Dermis blood vessel endothelial cell (primary cell): ENCODE measurements at regions not wholly inside any gene's neighbourhood (a gene's known extent, or its start where the extent isn't known, plus 50 kb on each side); places are given as distances from the start of the nearest gene placed in this dataset.
"Not testable (repeated sequence)": the region's sequence is repeated elsewhere in the genome, so short reads cannot be mapped to it uniquely, and the experiment has no call there.

Experiments used
- DNase-seq: peaks from one replicate; pipeline ENCODE4 v3.0.0; 2010

DNA sequence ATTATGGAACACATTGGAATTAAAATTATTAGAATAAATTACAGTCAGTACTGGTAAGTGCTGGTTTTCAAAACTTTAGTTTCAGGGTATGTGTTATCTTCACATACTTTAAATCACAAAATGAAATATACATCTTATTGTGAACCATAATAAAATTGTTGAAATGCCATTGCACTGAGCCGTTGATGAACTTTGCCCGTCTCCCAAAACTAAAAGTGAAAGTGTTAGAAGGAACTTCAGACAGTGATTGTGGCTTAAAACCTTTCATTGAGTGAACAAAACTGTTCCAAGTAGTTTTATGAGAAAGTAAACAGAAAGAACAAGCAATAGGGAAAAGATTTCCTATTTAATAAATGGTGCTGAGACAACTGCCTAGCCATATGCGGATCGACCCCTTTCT is 811.6 kb downstream of the PLCL1 start:
- no peak for DNase-seq

DNA sequence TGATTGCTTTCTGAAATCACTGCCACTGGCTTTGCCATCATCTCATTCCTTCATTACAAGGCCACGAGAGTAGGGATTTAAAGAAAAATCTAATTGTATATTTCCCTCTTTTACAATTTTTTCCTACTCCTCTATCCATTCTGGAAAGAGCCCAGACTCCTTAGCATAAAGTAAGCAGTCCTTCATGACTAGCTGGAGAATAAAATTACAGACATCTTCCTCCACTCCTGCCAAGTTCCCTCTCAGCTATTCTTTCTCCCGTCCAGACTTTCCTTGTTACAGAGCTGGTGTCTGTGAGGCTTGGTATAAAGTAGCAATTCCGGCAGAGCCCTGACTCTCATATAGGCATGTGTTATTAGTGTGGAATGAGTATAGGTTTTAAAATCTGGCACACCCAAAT is 806.8 kb downstream of the PLCL1 start:
- DNase-seq: no peak

DNA sequence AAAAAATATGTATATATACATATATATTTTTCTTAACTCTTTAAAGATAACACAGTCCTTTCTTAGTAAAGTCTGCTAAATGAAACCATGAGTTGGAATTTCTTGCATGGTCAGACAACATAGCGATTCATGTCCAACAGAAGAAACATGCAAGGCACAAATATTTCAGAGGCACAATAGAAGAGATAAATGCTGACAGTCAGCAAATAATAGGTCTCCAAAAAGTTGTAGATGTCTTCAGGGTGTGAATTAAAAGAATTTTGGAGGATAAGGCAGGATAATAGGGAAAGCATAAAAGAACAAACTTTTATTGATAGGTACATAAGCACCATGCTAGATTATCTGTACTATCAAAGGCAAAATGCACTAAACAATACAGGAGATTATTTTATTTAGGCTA is 800.2 kb downstream of the PLCL1 start:
- no peak for DNase-seq

DNA sequence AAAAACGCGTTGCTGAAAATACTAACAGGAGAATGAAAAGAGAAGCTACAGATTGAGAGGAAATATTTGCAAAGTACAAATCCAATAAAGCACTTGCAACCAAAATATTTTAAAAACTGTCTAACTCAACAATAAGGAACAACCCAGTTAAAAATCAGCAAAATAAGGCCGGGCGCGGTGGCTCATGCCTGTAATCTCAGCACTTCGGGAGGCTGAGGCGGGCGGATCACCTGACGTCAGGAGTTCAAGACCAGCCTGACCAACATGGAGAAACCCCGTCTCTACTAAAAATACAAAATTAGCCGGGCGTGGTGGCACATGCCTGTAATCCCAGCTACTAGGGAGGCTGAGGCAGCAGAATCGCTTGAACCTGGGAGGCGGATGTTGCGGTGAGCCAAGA is 798.6 kb downstream of the PLCL1 start:
- not testable (repeated sequence) for DNase-seq

DNA sequence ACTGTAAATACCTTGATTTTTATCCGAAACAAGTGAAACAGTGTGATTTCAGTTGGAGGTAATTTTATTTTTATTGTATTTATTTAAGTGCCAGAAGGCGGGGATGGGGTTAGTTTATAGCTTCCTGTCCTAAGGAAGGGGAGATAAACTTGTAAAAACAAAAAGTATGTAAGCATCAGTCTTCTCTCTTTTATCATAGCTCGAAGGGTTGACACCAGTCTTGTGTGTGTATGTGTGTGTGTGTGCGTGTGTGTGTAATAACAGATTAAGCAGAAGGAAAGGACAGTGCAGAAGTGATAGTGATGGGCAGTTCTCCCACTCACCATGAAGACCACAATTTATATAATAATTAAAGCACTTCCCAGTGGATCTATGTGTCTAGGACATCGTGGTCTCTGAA is 793.3 kb downstream of the PLCL1 start:
- DNase-seq: no peak

DNA sequence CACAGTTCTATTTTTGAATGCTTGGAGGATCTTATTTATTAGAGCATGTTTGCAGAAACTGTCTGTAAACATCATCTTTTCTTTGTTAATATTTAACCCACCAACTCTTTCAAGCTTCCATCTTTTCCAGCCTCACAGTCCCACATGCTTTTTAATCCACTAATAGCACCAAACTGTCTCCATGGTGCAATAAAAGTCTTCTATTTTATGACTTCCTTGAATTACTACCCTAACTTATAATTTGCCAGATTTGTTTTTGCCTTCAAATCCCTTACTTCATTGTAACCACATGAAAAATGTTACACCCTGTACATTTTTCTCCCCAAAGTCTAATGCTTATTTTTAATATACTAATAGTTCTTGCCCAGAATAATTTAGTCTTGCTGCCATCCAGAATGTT is 792.6 kb downstream of the PLCL1 start:
- no peak for DNase-seq

DNA sequence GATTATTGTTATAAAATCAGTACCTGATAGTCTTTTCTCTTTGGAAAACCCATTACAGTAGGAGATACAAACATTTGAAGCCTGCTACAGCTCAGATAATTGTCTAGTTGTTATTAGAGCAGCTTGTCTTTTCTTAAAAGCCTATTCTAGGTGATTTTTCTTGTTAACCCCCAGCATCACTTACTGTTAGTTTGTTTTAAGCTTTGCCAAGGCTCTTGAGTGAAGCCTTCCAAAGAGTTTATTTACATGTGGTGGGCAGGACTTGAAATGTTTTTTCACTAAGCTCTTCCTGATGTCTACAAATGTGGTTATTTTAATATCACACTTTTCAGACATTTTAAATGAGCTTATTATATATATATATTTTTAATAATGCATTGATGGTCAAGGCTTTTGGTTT is 791.3 kb downstream of the PLCL1 start:
- no peak for DNase-seq

DNA sequence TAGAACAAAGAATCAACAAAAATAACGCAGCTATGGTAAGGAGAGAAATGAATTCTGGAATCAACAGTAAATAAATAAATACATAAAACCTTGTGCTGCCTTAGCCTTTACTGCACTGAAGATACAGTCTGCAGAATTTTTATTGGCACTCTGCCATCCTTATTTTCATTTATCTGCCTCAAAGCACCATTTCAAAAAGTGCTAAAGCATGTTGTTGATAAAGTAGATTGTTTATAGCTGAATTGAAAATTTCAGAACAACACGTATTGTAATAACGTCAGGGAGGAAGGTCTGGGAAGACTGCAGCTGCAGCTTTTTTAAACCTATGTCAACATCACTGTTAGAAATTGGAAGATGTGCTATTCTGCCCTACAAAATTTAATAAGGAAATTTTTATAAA is 787.2 kb downstream of the PLCL1 start:
- no peak for DNase-seq

DNA sequence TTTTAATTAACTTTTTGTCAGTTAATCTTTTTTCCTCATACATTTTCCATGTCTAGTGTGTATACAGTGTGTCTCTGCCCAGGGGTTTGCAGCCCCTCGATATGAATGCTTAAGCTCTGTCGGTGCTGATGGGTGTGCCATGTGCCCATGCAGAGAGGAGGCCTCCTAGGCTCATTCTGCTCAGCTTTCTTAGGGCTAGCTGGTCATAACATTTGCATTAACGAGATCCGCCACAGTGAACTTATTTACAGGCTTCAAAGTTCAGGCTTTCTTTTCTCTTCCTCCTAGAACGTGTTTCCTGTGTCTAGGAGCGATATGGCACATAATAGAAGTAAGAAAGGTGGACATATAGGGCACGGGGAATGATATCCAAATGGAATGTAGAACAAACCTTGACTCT is 783.3 kb downstream of the PLCL1 start:
- DNase-seq: no peak

DNA sequence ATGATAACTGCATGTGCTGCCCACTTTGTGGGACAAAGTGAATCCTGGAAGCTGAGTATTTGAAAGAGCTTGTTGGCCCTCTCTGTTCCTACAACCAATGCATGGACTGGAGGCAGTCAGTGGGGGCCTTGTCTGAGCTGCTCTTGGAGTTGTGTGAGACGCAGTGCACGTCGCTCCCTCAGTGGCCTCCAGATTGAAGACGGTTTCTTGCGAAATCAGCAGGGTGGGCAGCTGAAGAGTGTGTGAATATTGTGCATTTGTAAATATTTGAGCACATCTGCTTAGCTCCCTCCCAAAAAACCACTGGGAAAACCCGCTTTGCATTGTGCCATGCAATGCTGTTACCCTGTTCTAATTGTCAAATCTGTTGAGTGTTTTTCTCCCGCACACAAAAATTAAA is 782.8 kb downstream of the PLCL1 start:
- DNase-seq: no peak

DNA sequence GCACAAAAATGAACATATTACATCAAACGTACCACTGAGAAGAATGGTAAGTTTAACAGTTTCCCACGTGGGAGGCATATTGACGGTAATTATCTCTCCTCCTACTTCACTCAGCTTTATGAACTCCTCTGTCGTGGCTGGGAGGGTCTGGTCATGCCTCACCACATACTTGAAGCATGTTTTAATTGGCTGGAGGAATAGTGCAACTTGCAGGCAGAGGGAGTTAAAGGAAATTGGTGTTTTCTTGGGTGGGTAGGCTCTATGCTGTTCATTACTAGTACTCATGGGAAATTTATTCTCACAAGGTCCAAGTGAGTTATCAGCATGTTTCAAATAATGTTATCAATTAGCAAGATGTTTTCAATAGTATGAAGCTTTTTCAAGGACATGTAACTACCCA is 767.0 kb downstream of the PLCL1 start:
- DNase-seq: no peak

DNA sequence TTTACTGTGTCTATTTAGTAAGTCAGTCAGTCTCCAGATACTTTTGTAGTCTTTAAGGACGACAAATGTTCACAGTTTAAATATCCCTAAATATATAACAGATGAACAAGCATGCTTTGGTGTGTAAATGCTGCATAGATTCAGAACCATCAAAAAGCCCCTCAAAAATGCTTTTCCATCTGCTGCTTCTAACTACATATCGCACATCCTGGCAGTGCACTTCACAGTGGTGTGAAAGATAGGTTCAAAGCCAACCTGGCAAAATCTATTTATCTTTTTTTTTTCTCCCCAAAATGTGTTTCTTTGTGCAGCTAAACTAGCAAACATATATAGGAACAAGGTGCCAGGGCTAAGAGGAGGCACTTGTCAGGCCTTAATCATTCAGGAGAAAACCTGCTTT is 753.8 kb downstream of the PLCL1 start:
- DNase-seq: no peak

DNA sequence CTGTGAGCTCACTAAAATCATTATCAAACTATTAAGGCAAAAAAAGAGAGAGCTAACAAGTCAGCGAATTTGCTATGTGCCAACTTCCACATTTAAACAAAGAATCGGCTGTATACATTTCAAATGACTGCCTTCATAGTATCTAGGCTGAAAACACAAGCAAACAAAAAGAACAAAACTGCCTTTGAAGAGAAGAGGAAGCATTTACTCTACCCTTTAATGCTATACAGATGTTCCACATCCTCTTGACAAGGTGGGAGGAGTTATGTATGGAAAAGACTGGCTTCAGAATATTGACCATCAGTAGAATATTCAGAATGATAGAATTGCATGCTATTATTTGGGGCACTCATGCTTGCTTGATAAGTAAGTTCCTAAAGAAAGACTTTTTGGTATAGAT is 741.7 kb downstream of the PLCL1 start:
- no peak for DNase-seq

DNA sequence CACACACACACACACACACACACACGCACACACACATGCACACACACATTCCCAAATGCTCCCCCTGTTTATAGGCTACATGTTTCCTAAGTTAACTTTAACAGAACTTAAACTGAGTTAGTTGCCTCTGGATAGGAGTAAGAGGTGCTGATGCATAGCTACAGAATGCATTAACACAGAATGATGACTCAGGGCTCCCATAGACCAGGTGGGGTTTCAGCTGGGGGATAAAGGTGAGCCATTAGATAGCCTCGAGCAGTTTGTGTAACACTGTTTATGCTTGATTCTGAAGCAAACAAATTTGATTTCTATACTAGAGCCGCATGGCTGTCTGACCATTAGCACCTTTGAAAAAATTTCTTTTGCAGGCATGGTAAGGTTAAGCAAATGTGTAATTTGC is 741.0 kb downstream of the PLCL1 start:
- no peak for DNase-seq

DNA sequence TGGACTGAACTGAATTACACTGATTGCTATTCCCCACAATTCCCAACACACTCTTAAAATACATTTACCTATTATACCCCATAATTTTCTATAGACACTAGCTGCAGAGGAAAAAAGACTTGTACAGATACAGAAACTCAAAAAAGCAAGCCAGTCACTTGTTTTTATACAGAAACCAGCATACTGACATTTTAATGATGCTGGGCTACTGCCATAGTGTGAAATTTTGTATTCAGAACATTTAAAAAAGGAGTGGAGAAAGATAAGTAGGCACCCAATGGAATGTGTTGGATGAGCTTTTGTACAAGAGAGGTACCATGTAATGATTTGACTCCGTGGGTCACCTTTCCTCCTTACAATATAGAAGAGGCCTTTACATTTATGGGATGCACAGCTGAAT is 740.1 kb downstream of the PLCL1 start:
- no peak for DNase-seq

DNA sequence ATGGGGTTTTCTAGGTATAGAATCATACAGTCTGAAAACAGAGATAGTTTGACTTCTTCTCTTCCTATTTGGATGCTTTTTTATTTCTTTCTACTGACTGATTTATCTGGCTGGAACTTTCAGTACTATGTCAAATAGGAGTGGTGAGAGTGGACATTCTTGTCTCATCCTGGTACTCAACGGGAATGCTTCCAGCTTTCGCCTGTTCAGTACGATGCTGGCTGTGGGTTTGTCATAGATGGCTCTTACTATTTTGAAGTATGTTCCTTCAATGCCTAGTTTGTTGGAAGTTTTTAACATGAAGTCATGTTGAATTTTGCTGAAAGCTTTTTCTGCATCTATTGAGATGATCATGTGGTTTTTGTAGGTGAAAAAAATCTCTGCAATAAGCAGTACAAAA is 730.4 kb downstream of the PLCL1 start:
- DNase-seq: no peak

DNA sequence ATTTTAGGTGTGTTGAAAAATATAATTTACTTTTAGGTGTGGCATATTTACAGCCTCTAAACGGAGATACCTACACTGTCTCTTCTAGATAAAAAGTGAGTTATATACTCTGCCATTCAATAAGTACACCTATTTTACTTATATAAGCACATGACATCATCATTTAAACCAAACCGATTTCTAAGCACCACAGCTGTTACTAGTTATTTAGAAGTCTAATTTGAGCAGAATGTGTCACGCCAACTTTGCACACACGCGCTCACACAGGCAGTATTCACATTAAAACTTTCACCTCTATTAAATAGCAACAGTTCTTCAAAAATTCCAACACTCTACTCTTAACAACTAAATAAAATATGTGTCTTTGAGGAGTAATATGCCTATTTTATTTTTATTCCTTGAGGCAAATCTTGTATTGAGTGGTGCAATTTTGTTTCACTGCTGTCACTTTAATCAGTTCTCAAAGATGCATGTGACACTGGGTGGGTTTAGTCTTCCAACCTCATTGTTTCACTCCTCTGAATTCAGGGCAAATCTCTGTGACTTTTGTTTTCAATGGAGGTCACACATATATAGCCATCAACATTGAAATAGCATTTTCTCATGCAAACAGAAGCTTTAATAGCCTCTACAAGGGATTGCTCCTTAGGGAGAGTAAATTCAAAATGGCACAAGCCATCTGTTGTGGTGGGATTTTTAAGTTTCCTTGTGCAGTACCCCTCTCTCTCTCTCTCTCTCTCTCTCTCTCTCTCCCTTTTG is 721.0 kb downstream of the PLCL1 start:
- DNase-seq: no peak

DNA sequence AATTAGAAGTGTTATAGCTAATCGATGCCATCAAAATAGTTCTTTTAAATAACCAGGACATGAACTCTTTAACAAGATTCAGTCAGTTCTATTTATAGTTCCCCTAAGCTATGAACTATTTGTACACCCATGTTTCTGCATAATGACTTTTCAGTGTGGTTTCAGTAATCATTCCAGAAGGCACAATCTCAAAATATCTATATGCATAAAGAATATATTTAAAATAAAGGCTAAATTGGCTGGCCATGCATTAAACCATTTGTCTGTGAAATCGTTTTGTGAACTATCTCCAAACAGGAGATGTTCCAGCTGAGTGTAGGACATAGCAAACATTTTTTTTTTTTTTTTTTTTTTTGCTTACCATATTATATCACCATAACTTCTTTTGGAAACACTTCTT is 719.3 kb downstream of the PLCL1 start:
- DNase-seq: no peak

DNA sequence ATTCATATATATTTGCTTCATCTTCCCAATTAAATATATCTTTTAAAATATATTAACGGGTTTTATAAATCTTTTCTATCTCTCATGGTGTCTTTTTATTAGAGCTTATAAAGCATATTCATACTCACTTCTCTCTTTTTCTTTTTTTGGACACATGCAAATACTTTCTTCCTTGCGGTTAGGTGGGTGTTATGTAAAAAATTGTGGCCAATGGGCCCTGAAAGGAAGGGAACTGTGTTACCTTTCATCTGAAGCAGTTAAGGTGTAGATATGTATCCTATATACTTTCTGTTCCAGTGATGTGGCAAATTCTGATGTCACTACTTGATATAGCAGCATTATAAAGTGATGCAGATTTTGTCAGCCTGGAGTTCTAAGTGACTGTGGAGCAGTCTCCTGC is 714.5 kb downstream of the PLCL1 start:
- DNase-seq: no peak

DNA sequence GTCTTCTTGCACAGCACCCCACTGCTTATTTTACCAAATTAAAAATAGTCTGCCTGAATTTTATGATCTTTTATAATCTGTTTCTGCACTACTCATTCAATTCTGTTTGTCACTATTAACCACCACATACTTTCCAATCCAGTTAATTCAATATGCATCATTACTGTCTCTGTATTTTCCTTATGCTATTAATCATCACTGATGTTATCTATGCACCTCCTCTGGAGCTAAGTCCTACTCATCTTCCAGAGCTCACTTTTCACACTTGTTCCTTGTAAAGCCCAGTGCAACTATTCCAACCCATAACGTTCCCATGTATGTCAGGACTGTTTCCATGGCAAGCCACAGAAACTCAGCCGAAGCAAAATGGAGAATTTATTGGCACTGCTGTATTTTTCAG is 713.6 kb downstream of the PLCL1 start:
- no peak for DNase-seq

DNA sequence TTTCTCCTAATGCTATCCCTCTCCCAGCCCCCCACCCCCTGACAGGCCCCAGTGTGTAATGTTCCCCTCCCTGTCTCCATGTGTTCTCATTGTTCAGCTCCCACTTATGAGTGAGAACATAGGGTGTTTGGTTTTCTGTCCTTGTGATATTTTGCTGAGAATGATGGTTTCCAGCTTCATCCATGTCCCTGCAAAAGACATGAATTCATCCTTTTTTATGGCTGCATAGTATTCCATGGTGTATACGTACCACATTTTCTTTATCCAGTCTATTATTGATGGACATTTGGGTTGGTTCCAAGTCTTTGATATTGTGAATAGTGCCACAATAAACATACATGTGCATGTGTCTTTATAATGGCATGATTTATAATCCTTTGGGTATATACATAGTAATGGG is 704.2 kb downstream of the PLCL1 start:
- DNase-seq: not testable (repeated sequence)

DNA sequence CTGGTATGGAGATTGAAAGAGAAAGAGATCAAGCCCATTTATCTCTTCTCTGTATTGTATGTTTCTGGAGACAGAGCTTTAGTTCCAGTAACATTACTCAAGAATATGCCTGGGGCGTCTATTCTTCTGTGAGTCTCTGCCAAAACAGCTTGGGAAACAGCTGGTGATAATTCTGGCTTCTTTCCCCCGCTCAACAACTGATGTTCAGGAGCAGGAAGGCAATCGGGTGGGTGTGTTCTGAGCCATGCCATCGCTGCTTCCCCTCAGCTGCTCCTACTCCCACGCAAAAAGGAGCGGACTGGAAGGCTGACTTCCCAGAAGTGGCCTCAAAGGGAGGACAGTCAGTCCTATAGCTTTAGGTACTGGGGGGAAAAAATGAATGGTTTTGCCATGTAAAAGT is 695.1 kb downstream of the PLCL1 start:
- no peak for DNase-seq

DNA sequence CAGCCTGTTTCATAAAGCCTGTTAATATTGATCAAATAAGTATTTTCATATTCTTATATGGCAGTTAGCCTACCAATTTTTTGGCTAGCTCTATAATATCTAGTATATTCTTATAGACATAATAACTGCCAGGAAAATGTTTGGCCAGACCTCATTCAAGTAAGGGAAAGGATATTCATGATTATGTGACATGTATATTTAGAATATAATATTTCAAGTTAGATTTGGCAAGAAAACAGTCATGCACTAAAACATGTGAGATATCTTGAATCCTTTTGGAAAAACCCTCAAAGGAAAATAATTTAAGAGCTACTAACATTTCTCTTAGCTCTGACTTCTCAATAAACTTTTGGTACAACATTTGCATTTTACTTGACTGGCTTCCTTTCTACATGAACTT is 694.1 kb downstream of the PLCL1 start:
- no peak for DNase-seq

DNA sequence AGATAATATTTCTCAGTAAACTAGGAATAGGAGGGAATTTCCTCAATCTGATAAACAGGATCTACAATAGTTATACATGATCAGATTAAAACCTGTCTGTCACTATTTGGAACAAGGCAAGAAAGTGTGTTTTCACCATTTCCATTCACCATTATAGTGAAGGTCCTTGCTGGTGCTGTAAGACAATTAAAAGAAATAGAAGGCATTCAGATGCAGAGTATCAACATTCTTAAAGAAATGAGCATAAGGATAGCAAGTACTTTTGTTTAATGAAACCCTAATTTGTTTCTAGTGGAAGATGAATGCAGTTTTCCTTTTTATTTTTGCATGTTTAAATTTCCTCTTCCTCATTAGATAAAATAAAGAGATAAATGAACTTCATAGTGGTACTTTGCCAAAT is 693.7 kb downstream of the PLCL1 start:
- no peak for DNase-seq

DNA sequence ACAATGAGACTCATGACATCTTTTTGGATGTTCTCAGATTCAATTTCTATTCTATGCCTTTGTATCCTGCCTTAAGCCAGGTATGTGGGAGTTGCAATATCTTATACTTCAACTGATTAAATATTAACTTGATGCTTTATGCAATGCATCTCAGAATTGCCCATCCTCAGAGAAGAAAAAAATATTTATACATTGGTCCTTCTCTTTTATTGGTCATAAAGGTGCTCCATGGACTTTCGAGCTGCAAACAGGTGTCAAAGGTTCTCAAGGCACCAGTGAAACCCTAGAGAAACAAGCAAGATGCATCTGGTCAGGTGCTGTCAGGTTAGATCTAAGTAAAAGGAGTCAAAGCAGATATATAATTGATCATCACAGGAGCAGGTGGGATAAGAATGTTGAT is 690.5 kb downstream of the PLCL1 start:
- no peak for DNase-seq

DNA sequence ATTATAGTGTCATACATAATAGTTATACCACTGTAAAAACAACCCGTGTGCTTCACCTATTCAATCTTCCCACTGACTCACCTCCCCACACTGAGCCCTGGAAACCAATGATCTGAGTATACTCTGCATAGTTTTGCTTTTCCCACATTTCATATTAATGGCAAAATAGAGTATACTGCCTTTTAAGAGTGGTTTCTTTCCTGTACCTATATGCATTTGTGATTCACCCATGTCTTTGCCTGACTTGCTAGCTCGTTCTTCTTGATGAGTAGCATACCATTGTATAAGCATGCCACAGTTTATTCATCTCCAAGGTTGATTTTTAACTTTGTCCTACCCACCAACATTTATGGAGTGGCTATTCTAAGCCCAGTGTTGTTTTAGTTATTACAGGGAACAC is 686.4 kb downstream of the PLCL1 start:
- DNase-seq: no peak
